ENCODE measurements at regions not wholly inside any gene's neighbourhood (a gene's known extent, or its start where the extent isn't known, plus 50 kb on each side); places are given as distances from the start of the nearest gene placed in this dataset.

DNA sequence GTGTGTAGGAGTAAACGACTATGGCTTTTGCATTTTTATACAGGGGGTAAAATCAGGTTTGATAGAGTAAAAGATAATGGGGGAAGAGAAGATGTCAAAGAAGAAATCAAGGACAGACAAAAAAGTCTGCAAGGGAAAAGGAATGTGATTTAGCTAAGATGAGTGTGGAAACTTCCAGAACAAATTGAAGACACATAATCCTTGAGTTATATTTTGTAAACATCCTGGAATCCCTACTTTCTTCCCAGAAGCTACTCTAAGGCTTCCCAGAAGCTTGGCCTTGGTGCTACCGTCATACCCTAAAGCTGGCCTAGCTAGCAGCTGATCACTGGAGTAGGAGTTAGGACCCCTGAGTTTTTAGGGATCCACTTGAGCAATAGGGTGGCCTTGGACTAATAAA is 82.4 kb downstream of the BLID start:
- TF ChIP-seq, protein P1, sequence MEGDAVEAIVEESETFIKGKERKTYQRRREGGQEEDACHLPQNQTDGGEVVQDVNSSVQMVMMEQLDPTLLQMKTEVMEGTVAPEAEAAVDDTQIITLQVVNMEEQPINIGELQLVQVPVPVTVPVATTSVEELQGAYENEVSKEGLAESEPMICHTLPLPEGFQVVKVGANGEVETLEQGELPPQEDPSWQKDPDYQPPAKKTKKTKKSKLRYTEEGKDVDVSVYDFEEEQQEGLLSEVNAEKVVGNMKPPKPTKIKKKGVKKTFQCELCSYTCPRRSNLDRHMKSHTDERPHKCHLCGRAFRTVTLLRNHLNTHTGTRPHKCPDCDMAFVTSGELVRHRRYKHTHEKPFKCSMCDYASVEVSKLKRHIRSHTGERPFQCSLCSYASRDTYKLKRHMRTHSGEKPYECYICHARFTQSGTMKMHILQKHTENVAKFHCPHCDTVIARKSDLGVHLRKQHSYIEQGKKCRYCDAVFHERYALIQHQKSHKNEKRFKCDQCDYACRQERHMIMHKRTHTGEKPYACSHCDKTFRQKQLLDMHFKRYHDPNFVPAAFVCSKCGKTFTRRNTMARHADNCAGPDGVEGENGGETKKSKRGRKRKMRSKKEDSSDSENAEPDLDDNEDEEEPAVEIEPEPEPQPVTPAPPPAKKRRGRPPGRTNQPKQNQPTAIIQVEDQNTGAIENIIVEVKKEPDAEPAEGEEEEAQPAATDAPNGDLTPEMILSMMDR (IDR thresholded peaks at IDR 0.05), result no peak
- no peak for TF ChIP-seq ZFX (IDR thresholded peaks at IDR 0.05; ENCODE audit: borderline replicate concordance)

Measured in 22Rv1 (cell line).